ENCODE measurements at regions not wholly inside any gene's neighbourhood (a gene's known extent, or its start where the extent isn't known, plus 50 kb on each side); places are given as distances from the start of the nearest gene placed in this dataset.

DNA sequence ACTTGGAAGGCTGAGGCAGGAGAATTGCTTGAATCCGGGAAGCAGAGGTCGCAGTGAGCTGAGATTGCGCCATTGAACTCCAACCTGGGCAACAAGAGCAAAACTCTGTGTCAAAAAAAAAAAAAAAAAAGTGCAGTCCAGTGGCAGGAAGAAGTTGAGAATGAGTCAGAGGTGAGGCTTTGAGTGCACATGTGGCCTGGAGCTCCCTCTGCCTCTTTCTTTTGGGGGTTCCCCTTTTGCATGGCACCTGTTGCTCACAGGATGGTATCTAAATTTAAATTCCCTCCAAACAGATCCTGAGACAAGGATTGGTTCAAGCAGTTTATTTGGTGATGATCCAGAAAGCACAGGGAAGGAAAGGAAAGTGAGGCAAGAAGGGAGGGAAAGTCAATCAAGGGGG, 151.4 kb upstream of the STX18 start:
- Mint-ChIP-seq H3K4me3 (no peak overlapping the region), H3K4me1 (ENCODE audit: low read depth in 2 of 2) (peaks cover 0 to 1% of the 10 kb centered on the region in 2 donors), H3K27ac (no peak overlapping the region), H3K36me3 (ENCODE audit: insufficient read depth) (peaks cover 3% of the 10 kb centered on the region), H3K27me3 (no peaks in the 10 kb centered on the region), H3K9me3 (peaks cover 0 to 3% of the 10 kb centered on the region in 2 donors)
- ATAC-seq (replicated peaks) (no peak), DNase-seq (no peak)

DNA sequence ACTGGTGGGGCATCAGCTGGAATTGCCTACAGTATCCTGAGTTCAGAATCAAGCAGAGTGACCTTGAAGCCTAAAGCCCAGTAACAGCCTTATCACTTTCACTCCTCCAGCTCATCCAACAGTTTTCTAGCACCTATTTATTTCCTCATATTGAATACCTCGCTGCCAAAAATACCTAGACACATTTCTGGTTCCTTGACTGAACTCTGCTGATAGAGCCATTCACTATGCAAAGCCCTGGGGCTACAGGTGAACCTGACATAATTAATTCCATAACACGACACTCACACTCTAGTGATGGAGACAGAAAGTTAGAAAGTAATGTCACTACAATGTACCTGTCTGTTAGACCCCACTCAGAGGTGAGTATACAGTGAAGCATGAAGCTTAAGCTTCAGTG, 149.0 kb upstream of the STX18 start:
- DNase-seq = no peak
- Mint-ChIP-seq H3K27ac (no peak overlapping the region), H3K9me3 (peaks cover 0 to 3% of the 10 kb centered on the region in 2 donors), H3K36me3 (ENCODE audit: insufficient read depth) (peaks cover 3% of the 10 kb centered on the region), H3K4me1 (ENCODE audit: low read depth in 2 of 2) (peaks cover 0 to 1% of the 10 kb centered on the region in 2 donors), H3K27me3 (no peaks in the 10 kb centered on the region), H3K4me3 (no peak overlapping the region)
- ATAC-seq (replicated peaks) = no peak

DNA sequence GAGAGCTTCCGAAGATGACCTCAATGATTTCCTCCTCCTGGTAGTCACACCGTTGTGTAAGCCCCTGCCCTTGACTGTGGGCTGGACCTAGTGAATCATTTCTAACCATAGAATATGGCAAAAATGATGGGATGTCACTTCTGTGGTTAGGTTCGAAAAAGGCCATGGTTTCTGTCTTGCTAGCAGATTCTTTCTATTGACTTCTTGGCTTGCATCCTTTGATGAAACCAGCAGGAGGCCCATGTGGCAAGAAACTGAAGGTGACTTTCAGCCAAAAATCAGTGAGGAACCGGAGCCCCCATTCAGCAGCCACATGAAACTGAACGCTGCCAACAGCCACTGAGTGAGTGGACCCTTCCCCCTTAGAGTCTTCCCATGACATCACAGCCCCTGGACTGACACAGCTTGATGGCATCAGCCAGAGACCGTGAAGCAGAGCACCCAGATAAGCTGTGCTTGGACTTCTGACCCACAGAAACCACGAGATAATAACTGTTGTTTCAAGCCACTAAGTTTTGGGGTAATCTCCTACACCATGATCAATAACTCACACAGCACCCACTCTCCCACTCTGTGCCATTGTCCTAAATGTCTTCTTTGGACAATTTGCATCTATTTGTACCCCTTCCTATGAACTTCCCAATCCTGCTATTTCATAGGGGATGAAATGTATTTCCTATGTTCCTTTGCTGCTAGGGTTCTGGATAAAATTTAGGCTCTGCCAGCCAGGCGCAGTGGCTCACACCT, 148.0 kb upstream of the STX18 start:
- no peak for ATAC-seq (replicated peaks)
- no peak for DNase-seq
- Mint-ChIP-seq H3K4me1 (ENCODE audit: low read depth in 2 of 2) (peaks cover 0 to 1% of the 10 kb centered on the region in 2 donors), H3K4me3 (no peak overlapping the region), H3K36me3 (ENCODE audit: insufficient read depth) (peaks cover 3% of the 10 kb centered on the region), H3K27ac (no peak overlapping the region), H3K9me3 (peaks cover 0 to 3% of the 10 kb centered on the region in 2 donors), H3K27me3 (no peaks in the 10 kb centered on the region)

DNA sequence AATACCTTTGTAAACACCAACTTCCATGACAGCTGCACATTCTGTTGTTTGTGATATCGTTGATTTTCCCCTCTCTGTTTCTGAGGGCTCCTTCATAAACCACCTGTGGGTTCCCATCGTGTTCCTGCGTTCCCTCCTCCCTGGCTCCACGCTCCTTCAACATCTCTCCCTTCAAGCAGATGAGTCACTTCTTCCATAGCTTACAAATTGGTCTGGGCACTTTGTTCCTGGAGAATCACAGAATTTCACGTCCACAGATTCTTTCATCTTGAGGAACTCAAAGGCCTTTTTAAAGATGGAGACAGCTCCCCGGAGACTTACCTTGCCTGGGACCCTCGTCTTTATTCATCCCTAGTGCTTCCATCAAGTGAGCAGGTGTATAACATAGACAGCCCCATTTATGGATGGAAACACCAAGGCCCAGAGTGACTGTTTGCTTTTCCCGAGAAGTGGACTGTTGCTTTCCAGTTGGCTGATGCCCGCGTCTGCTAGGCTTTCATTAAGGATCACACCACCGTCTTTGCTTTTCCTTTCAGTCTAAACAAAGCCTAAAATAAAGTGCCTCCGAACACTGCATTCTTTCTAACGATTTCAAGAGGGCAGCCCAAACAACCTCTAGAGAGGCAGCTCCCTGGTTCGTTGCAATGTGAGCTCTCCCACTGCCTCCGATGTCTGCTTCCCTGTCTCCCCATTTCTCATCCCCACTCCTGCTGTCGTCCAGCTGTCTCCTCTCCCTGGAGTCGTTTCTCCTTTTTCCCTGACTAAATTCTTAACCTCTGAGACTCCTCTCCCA, 146.3 kb upstream of the STX18 start:
- peaks cover 0 to 3% of the 10 kb centered on the region in 2 donors for H3K9me3 Mint-ChIP-seq
- DNase-seq = no peak
- peaks cover 0 to 1% of the 10 kb centered on the region in 2 donors for H3K4me1 Mint-ChIP-seq (ENCODE audit: low read depth in 2 of 2)
- H3K36me3 Mint-ChIP-seq (ENCODE audit: insufficient read depth) = peaks cover 8% of the 10 kb centered on the region
- H3K4me3 Mint-ChIP-seq = no peak overlapping the region
- ATAC-seq (replicated peaks) = no peak
- H3K27me3 Mint-ChIP-seq = no peaks in the 10 kb centered on the region
- H3K27ac Mint-ChIP-seq = no peak overlapping the region

DNA sequence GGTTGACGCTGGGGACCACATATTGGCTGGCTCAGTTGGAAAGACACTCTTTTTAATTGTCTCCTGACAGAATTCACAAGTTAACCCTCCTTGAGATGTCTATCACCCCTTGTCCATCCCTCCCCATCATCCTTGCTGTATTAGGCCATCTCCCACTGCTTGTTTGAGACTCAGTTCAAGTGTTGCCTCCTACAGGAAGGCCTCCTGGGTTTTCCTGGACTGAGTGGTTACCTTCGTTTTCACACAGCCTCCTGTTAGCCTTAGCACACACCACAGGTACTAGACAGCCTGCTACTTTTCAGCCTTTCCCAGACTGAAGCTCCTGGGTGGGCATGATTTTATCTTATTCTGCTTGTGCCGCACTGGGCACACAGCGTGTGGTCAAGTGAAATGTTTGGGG, 145.3 kb upstream of the STX18 start:
- peaks cover 8% of the 10 kb centered on the region for H3K36me3 Mint-ChIP-seq (ENCODE audit: insufficient read depth)
- no peak overlapping the region for H3K4me3 Mint-ChIP-seq
- peaks cover 0 to 3% of the 10 kb centered on the region in 2 donors for H3K9me3 Mint-ChIP-seq
- no peak for DNase-seq
- peaks cover 0 to 1% of the 10 kb centered on the region in 2 donors for H3K4me1 Mint-ChIP-seq (ENCODE audit: low read depth in 2 of 2)
- no peak overlapping the region for H3K27ac Mint-ChIP-seq
- no peak for ATAC-seq (replicated peaks)
- H3K27me3 Mint-ChIP-seq = no peaks in the 10 kb centered on the region

DNA sequence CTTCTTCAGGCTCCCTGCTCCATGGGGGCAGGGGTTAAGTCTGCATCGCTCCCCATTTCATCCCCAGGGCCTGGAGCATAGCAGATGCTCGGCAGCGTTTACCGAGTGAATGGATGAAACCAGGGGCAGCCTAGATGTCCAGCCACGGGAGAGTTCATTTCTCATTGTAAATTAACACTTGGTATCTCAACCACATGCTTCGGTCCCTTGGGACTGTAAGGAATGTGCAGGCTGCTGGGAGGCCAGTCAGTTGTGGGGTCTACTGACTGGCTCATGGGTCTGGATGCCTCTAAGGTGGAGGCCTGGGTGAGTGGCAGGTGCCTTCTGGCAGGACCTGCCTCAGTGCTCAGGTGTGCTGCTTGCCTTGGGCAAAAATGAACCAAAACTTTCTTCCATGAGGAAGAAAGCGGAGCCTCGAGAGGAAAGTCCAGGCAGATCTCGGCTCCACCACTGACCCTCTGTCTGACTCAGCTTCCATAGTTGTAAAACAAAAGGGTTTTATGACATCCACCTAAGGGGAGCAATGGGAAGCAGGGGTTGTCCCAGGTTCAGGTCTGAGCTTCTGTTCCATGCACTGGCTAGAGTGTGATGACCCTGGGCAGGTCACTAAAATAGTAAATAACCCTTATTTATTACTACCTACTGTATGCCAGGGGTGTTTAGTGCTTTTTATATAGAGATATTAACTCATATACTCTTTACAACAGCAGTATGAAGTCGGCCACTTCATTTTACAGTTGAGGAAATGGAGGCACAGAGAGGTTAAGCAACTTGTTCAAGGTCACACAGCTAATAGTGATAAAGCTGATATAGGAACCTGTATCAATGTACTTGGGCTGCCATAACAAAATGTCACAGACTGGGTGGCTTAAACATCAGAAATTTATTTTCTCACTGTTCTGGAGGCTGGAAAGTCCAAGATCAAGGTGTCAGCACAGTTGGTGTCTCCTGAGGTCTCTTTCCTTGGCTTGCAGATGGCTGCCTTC, 144.3 kb upstream of the STX18 start:
- peaks cover 8% of the 10 kb centered on the region for H3K36me3 Mint-ChIP-seq (ENCODE audit: insufficient read depth)
- no peak for ATAC-seq (replicated peaks)
- no peak for DNase-seq

DNA sequence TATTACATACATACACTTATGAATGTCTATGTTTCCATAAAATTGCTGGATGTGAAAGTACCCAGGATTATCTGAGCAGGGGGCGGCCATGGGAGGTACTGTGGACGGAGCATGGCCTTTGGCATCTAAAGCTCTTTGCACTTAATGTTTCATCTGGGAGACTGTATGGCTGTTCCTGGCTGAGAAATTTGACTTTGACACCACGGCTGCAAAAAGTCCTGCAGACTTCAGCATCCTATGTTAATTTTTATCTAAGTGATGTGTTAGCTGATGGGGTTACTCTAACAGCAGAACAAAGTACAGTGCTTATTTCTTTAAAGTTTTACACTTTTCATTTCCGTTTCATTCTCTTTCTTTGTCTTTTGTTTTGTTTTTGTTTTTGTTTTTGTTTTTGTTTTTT, 139.8 kb upstream of the STX18 start:
- Mint-ChIP-seq H3K9me3 (no peaks in the 10 kb centered on the region), H3K27ac (no peak overlapping the region), H3K4me1 (ENCODE audit: low read depth in 2 of 2) (no peaks in the 10 kb centered on the region), H3K27me3 (no peaks in the 10 kb centered on the region), H3K36me3 (ENCODE audit: insufficient read depth) (peaks cover 7% of the 10 kb centered on the region), H3K4me3 (no peak overlapping the region)
- ATAC-seq (replicated peaks) = no peak
- no peak for DNase-seq

More for the DNA sequence above, 144.3 kb upstream of the STX18 start:
- Mint-ChIP-seq H3K9me3 (peaks cover 0 to 3% of the 10 kb centered on the region in 2 donors), H3K4me1 (ENCODE audit: low read depth in 2 of 2) (peaks cover 0 to 1% of the 10 kb centered on the region in 2 donors), H3K27ac (no peak overlapping the region), H3K4me3 (no peak overlapping the region), H3K27me3 (no peaks in the 10 kb centered on the region)

DNA sequence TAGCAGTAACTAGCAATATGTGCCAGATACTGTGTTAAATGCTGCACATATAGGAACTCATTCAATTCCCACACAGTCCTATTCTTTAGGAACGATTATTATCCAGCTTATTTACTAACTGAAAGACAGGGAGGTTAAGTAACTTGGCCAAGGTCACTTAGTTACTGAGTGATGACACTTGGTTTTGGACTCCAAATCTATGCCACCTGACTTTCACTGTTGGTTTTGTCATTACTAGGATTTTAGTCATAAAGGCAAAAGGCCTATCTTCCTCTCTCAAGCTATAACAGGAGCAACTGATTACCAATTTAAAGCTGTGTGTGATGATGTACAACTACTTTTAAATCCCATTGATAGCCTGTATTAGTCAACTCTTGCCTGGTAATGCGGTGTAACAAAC, 138.9 kb upstream of the STX18 start:
- H3K9me3 Mint-ChIP-seq = no peaks in the 10 kb centered on the region
- no peak overlapping the region for H3K27ac Mint-ChIP-seq
- no peaks in the 10 kb centered on the region for H3K4me1 Mint-ChIP-seq (ENCODE audit: low read depth in 2 of 2)
- H3K27me3 Mint-ChIP-seq = no peaks in the 10 kb centered on the region
- DNase-seq (no peak), ATAC-seq (replicated peaks) (no peak)
- H3K36me3 Mint-ChIP-seq (ENCODE audit: insufficient read depth) = peaks cover 7% of the 10 kb centered on the region
- H3K4me3 Mint-ChIP-seq = no peak overlapping the region

DNA sequence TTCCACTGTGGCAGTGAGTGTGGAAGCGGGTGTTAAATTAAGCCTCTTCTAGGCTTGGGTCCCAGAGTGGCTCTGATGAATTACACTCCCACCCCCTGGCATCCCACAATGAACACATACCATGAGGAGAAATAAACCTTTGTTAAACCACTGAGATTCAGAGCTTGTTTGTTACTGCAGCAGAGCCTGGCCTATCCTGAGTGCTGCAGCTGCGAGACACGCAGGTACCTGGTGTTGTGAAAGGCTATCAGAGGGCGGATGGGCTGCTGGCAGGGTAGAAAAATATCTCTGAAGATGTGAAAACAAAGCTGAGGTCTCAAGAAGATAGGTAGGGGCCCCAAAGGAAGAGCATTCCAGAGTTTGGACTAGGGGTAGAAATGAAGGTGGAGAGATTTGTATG, 138.4 kb upstream of the STX18 start:
- H3K4me3 Mint-ChIP-seq = no peak overlapping the region
- H3K9me3 Mint-ChIP-seq = no peaks in the 10 kb centered on the region
- no peak for ATAC-seq (replicated peaks)
- H3K27ac Mint-ChIP-seq = no peak overlapping the region
- DNase-seq = no peak
- peaks cover 7% of the 10 kb centered on the region for H3K36me3 Mint-ChIP-seq (ENCODE audit: insufficient read depth)
- H3K27me3 Mint-ChIP-seq = no peaks in the 10 kb centered on the region
- no peaks in the 10 kb centered on the region for H3K4me1 Mint-ChIP-seq (ENCODE audit: low read depth in 2 of 2)

DNA sequence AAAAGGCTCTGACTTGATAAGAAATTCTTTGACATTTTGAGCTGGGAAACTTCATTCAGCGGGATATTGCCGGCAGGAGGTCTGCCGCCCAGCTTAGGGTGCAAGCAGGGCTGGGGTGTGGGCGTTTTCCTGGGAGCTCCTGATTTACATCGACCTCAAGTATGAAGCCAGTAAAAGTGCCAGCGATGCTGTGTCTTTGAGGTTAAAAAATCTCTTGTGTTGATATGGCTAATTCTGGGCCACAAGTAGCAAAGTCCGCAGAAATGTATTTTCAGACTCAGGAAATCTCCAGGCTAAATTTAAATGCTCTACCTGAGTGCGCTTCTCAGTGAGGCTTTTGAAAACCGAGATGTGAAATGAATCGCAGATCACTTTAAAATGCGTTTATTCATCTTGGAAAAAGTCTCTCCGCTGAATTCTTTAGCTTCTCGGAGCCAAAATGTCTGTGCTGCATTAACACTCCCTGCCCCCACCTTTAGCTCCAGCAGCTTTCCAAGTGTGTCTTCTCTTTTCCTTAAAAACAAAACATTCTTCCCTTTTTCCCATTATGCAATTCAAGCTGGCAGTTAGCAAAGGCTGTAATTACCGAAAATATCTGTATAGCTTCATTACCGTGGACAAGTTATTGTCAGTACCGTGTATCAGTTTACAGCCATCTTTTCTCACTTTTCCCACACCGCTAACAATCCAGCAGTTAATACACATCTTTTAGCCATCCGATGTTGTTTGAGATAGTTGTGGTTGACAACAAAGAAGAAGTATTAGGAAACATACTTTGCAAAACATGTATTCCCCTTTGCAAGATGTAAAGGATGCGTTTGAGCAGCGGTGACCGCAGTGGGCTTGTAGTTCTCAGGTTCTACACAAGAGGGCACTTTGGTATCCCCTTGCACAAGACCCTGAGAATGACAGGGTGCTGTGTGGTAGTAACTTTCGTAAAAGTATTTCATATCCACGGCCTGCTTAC, 136.0 kb upstream of the STX18 start:
- peaks cover 5% of the 10 kb centered on the region for H3K36me3 Mint-ChIP-seq (ENCODE audit: insufficient read depth)
- DNase-seq (no peak), ATAC-seq (replicated peaks) (no peak)
- H3K4me3 Mint-ChIP-seq = no peak overlapping the region
- H3K27ac Mint-ChIP-seq = no peak overlapping the region
- no peaks in the 10 kb centered on the region for H3K27me3 Mint-ChIP-seq
- H3K9me3 Mint-ChIP-seq = no peaks in the 10 kb centered on the region
- no peaks in the 10 kb centered on the region for H3K4me1 Mint-ChIP-seq (ENCODE audit: low read depth in 2 of 2)

DNA sequence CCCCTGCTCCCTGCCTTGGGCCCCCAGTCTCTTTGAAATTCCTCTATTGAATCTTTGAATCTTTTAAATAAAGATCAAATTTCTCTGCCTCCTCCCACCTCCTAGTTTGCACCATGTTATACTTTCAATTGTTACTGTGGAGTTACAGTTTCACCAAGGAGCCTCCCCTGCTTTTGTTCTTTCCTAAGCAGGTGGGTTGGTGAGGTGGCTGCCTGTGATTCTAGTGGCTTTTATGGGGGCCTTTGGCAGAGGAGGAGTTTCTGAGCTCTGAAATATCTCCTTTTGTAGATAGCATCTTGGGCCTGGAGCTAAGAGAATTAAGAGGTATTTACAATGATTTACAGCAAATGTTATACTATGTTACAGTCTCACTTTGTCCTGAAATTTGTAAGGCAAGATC, 133.8 kb upstream of the STX18 start:
- DNase-seq = no peak
- Mint-ChIP-seq H3K4me1 (ENCODE audit: low read depth in 2 of 2) (no peaks in the 10 kb centered on the region), H3K27ac (no peak overlapping the region), H3K27me3 (no peaks in the 10 kb centered on the region), H3K9me3 (no peaks in the 10 kb centered on the region), H3K36me3 (ENCODE audit: insufficient read depth) (peaks cover 5% of the 10 kb centered on the region), H3K4me3 (no peak overlapping the region)
- no peak for ATAC-seq (replicated peaks)

DNA sequence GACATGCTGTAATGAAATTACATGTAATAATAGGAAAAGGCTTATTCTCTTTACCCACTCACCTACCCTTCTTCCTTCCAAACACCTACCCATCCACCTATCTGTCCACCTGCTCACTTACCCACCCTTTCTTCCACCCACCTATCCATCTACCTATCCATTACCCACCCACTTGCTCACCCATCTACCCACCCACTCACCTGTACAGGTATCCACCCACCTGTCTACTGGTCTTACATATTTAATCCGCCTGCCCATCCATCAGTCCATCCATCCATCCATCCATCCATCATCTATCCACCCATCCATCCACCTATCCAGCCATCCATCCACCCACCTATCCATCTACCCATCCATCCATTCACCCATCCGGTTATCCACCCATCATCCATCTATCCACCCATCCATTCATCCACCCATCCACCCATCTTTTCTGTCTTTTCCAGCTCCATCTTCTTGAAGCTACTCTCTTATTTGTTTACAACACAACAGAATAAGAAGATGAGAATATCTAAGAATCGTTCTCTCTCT, 133.3 kb upstream of the STX18 start:
- no peaks in the 10 kb centered on the region for H3K9me3 Mint-ChIP-seq
- H3K36me3 Mint-ChIP-seq (ENCODE audit: insufficient read depth) = peaks cover 5% of the 10 kb centered on the region
- no peak overlapping the region for H3K27ac Mint-ChIP-seq
- ATAC-seq (replicated peaks) (no peak), DNase-seq (no peak)
- H3K4me3 Mint-ChIP-seq = no peak overlapping the region
- no peaks in the 10 kb centered on the region for H3K4me1 Mint-ChIP-seq (ENCODE audit: low read depth in 2 of 2)
- no peaks in the 10 kb centered on the region for H3K27me3 Mint-ChIP-seq
